ENCODE measurements at regions not wholly inside any gene's neighbourhood (a gene's known extent, or its start where the extent isn't known, plus 50 kb on each side); places are given as distances from the start of the nearest gene placed in this dataset.

DNA sequence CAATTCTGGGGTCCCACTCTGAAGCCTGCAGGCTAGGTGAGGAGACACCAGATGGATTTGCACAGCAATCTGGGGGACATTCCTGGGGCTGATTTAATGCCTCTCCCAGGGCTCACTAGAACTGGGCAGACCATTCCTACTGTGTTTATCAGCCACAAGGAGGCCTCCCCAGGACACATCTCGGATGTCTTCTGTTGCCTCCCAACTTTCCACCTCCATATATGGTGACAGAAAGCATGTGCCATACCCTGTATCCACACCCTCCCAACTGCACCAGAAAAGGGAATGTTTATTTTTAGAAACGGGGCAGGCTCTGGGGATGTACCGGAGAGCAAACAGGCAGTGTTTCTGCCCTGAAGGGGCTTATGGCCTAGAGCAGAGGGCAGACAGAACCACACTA is 181.8 kb downstream of the CSNK2A3 start:
- Mint-ChIP-seq H3K4me1 (ENCODE audit: low read depth) (peaks cover 5% of the 10 kb centered on the region), H3K9me3 (no peaks in the 10 kb centered on the region), H3K4me3 (no peak overlapping the region), H3K27ac (no peak overlapping the region), H3K27me3 (ENCODE audit: low read depth) (no peaks in the 10 kb centered on the region), H3K36me3 (ENCODE audit: low read depth) (no peaks in the 10 kb centered on the region)
- intact Hi-C loops (cut with micrococcal nuclease): no loop called here
- CTCF ChIA-PET: interaction anchor here (0.5 to 1.3 kb wide), 3 partner anchors 16 to 811 kb away, joined by 3 to 5 read pairs (median 3); no protein-coding TSS in a partner anchor
- no peak for DNase-seq

DNA sequence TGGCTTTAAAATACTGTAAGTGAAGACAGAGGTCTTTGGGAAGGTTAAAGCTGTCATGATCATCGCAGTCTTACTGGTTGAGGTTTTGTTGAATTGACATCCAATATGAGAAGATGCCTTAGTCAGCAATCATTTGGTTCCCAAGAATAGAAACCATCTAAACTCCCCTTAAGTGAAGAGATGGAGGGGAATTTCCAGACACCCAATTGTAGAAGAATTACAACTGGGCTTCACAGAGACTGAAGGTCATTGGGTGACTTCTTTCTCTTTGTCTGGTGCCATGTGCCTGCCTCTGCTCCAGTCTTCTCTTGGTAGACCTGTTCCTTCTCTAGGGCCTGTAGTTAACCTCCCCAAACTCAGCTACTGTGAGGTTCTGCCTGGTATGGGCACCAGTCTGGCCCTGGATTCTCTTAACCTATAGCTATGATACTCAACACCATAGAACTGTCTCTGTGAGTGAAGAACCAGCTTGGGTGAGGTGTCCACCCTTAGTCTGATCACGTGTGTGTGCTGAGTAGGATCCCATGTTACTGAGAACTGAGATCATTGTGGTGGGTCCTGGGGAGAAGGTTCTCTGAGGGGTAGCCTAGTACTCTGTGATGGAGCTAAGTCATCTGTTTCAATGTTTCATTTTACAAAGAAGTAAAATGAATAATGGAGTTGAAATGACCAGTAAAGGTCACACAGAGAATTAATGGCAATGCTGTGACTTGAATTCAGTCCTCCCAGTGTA is 182.5 kb downstream of the CSNK2A3 start:
- DNase-seq: no peak
- Mint-ChIP-seq H3K9me3 (no peaks in the 10 kb centered on the region), H3K36me3 (ENCODE audit: low read depth) (no peaks in the 10 kb centered on the region), H3K27ac (no peak overlapping the region), H3K4me1 (ENCODE audit: low read depth) (peaks cover 5% of the 10 kb centered on the region), H3K27me3 (ENCODE audit: low read depth) (no peaks in the 10 kb centered on the region), H3K4me3 (no peak overlapping the region)
- CTCF ChIA-PET: interaction anchor here (0.7 to 1.3 kb wide), 3 partner anchors 15 to 149 kb away, joined by 3 to 5 read pairs (median 3); no protein-coding TSS in a partner anchor
- intact Hi-C loops (cut with micrococcal nuclease): no loop called here

DNA sequence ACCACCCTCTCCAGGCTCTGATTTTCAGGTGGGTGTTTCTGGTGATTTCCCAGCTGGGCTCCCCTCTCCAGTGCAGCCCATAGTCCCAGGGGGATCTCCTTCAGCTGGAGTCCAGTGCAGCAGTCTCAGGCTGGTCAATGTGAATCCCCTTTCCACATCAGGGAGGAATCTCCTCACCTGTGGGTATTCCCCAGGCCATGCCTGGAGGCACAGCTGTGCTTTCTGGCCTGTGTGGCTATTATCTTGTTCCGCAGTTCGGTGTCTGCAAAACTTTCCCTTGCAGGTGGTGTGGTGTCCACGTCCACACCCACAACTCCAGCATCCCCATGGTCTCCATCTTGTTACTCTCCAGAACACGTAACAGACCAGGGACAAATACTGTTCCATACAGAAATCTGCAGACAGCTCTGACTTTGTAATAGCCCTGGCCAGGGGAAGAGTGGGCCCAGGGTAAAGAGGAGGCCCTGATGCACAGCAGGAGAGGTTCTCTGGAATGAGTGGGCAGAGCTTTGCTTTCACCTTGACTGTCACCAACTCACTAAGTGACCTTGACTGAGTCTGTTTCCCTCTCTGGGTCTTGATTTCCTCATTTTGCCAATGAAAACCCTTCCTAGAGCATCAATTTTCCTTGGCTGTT is 183.2 kb downstream of the CSNK2A3 start:
- intact Hi-C loops (cut with micrococcal nuclease): no loop called here
- Mint-ChIP-seq H3K36me3 (ENCODE audit: low read depth) (no peaks in the 10 kb centered on the region), H3K27ac (no peak overlapping the region), H3K27me3 (ENCODE audit: low read depth) (no peaks in the 10 kb centered on the region), H3K4me3 (no peak overlapping the region), H3K4me1 (ENCODE audit: low read depth) (peaks cover 5% of the 10 kb centered on the region), H3K9me3 (no peaks in the 10 kb centered on the region)
- CTCF ChIA-PET: interaction anchor here (1.3 kb wide), 2 partner anchors 132 to 148 kb away, joined by 3 to 5 read pairs; no protein-coding TSS in a partner anchor
- DNase-seq: no peak

DNA sequence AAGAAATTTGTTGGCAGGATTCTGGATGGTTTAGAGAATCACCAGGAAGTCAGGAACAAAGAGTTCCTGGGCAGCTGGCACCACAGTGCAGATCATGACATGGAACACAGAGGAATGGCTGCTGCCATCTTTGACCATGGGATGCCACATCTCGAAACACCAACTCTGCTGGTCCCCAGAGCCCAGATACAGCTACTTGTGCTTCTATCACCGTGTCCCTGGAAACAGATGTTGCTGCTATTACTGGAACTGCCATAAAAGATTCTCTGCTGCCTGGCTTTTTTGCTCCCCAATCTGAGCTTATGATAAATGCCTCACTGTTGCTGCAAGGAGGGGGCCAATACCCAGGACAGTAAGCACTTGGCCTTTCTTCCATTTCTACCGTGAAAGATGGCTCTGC is 185.2 kb downstream of the CSNK2A3 start:
- Mint-ChIP-seq H3K9me3 (no peaks in the 10 kb centered on the region), H3K36me3 (ENCODE audit: low read depth) (no peaks in the 10 kb centered on the region), H3K4me3 (no peak overlapping the region), H3K4me1 (ENCODE audit: low read depth) (peaks cover 5% of the 10 kb centered on the region), H3K27me3 (ENCODE audit: low read depth) (no peaks in the 10 kb centered on the region), H3K27ac (no peak overlapping the region)
- DNase-seq: no peak
- intact Hi-C loops (cut with micrococcal nuclease): no loop called here
- CTCF ChIA-PET: no interaction called here

DNA sequence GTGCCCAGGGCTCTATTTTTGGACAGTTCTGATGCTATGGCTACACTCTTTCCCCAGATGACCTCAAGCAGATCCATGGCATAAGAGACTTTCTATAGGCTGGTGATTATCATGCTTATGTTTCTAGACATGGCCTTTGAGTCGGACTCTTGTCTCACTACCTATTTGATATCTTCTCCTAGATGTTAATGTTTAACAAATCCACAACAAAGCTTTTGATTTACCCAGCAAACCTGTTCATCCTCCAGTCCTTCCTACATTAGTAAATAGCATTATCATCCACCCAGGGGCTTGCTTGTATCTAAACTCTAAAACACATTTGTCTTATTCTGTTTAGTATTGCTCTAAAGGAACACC is 188.7 kb downstream of the CSNK2A3 start:
- Mint-ChIP-seq H3K36me3 (ENCODE audit: low read depth) (no peaks in the 10 kb centered on the region), H3K9me3 (peaks cover 2% of the 10 kb centered on the region), H3K4me3 (no peak overlapping the region), H3K27me3 (ENCODE audit: low read depth) (no peaks in the 10 kb centered on the region), H3K4me1 (ENCODE audit: low read depth) (no peaks in the 10 kb centered on the region), H3K27ac (no peak overlapping the region)
- DNase-seq: no peak
- CTCF ChIA-PET: interaction anchor here (0.9 to 1.0 kb wide), 2 partner anchors 136 to 328 kb away, joined by 3 read pairs; no protein-coding TSS in a partner anchor
- intact Hi-C loops (cut with micrococcal nuclease): no loop called here

DNA sequence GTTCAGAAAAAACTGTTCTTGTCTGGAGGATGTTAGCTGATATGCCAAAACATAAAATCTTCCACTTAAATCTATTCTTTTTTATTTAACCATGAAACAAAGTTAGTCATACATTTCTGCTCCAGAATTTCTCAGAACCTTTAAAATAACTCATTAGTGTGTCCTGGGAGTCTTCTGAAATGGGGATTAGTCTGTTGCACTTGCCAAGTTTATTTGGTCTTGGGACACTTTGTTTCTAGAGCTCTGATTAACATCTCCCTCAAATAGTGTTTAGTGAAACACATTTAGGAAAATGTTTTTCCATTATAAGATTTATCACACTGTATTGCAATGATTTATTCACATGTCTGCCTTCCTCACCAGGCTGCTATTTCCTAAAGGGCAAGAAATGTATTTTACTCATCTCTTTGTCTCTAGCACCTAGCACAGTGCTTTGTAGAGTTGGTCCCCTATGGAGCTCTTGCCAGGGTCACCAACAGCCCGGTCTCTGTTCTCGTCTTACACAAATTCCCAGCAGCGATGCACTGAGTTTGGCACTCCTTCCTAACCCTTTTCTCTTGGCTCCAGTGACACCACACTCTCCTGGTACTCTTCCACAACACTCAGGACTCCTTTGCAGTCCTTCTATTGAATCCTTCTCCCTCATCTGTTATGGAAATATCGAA is 189.2 kb downstream of the CSNK2A3 start:
- CTCF ChIA-PET: interaction anchor here (1.0 kb wide), 1 partner anchor 135 kb away, joined by 3 read pairs; no protein-coding TSS in a partner anchor

DNA sequence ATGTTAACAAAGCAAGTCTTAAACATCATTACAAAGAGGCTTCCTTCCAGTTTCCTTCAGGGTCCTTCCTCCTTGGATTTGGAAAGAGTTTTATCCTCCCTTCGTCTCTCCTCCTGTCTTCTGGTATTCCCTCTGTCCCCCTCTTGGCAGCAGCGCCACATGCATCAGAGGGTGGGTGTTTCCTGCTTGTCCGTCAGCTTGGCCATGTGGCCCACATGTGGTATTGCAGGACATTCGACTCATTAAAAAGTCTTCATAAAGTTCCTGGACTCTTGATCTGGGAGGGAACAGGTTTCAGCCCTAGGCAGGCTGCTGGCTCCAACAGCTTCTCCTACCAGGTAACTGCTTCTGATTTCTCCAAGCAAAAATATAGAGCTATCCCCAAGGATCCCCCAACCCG is 189.8 kb downstream of the CSNK2A3 start:
- intact Hi-C loops (cut with micrococcal nuclease): no loop called here
- CTCF ChIA-PET: interaction anchor here (1.0 kb wide), 1 partner anchor 135 kb away, joined by 3 read pairs; no protein-coding TSS in a partner anchor

More for the DNA sequence above, 189.2 kb downstream of the CSNK2A3 start:
- Mint-ChIP-seq H3K4me3 (no peak overlapping the region), H3K27ac (no peak overlapping the region), H3K36me3 (ENCODE audit: low read depth) (no peaks in the 10 kb centered on the region), H3K27me3 (ENCODE audit: low read depth) (no peaks in the 10 kb centered on the region), H3K4me1 (ENCODE audit: low read depth) (no peaks in the 10 kb centered on the region), H3K9me3 (peaks cover 2% of the 10 kb centered on the region)
- intact Hi-C loops (cut with micrococcal nuclease): no loop called here
- DNase-seq: no peak

DNA sequence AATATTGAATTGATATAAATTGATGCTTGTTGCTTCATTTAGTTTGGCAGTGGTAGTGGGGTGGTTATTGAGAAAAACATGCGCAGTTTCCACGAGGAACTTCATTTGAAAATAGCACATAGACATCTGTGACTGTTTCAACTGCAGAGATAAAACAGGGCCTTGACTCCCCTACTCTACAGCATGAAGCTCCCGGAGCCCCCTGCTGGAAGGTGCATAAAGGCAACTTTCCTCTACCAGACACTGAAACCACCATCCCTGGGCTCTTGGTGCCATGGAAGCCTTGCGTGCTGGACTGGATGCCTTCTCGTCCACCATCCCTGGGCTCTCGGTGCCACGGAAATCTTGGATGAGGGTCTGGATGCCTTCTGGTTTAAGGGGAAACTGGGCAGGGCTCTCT is 195.9 kb downstream of the CSNK2A3 start:
- Mint-ChIP-seq H3K4me1 (ENCODE audit: low read depth) (peaks cover 28% of the 10 kb centered on the region), H3K9me3 (peaks cover 2% of the 10 kb centered on the region), H3K27me3 (ENCODE audit: low read depth) (no peaks in the 10 kb centered on the region), H3K27ac (no peak overlapping the region), H3K36me3 (ENCODE audit: low read depth) (no peaks in the 10 kb centered on the region), H3K4me3 (no peak overlapping the region)
- CTCF ChIA-PET: interaction anchor here (0.6 to 6.8 kb wide), 7 partner anchors 9 to 367 kb away, joined by 3 to 37 read pairs (median 5); no protein-coding TSS in a partner anchor
- intact Hi-C loops (cut with micrococcal nuclease): loop anchor here (1.0 to 5.0 kb wide), 5 partner anchors 120 to 630 kb away; no protein-coding TSS in a partner anchor
- peak; percentile 66 for DNase-seq

More for the DNA sequence above, 189.8 kb downstream of the CSNK2A3 start:
- Mint-ChIP-seq H3K4me3 (no peak overlapping the region), H3K27me3 (ENCODE audit: low read depth) (no peaks in the 10 kb centered on the region), H3K4me1 (ENCODE audit: low read depth) (no peaks in the 10 kb centered on the region), H3K36me3 (ENCODE audit: low read depth) (no peaks in the 10 kb centered on the region), H3K27ac (no peak overlapping the region), H3K9me3 (peaks cover 2% of the 10 kb centered on the region)
- DNase-seq: no peak

DNA sequence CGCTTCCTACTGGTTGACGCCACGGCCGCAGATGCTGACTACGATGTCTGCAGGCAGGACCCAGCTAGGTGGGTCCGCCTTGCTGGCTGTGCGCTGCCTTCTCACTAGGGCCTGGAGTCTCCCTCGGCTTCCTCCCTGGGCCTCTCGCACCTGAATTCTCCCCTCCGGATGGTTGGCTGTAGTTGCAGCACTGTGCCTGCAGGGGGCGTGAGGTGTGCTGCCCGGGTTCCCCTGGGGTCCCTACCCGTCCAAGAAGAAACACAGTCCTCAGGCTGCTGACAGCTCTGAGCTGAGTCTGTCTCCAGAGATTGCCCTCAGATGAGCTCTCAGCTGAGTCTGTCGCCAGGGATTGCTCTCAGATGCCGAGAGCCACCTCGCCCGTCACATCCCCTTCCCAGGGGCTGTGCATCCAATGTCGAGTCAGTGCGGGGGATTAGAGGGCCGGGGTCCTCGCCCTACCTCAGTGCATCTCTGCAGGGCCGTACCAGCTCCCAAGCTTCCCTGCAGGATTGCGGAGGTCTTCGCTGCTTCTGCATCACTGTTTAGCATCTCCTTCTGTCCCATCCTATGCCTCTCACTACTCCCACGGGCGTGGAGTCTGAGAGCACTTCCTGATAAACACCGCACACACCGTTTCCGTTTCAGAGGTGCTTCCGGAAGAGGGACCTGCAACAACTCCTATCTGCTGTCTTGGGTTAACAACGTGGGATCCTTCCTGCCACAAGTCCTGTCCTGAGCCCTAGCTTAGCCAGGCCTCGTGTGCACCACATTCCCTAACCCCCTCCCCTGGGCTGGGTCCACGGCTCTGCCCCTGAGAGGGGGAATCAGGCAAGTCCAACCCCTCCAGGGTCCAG is 196.9 kb downstream of the CSNK2A3 start:
- intact Hi-C loops (cut with micrococcal nuclease): loop anchor here (5.0 kb wide), 3 partner anchors 224 to 631 kb away; no protein-coding TSS in a partner anchor
- Mint-ChIP-seq H3K4me3 (peak overlapping the region; percentile 54), H3K4me1 (ENCODE audit: low read depth) (peaks cover 28% of the 10 kb centered on the region), H3K36me3 (ENCODE audit: low read depth) (no peaks in the 10 kb centered on the region), H3K9me3 (peaks cover 2% of the 10 kb centered on the region), H3K27me3 (ENCODE audit: low read depth) (no peaks in the 10 kb centered on the region), H3K27ac (peak overlapping the region; percentile 70)
- DNase-seq: peak; percentile 69
- CTCF ChIA-PET: interaction anchor here (0.5 to 6.8 kb wide), 11 partner anchors 8 to 366 kb away, joined by 3 to 37 read pairs (median 5); no protein-coding TSS in a partner anchor

DNA sequence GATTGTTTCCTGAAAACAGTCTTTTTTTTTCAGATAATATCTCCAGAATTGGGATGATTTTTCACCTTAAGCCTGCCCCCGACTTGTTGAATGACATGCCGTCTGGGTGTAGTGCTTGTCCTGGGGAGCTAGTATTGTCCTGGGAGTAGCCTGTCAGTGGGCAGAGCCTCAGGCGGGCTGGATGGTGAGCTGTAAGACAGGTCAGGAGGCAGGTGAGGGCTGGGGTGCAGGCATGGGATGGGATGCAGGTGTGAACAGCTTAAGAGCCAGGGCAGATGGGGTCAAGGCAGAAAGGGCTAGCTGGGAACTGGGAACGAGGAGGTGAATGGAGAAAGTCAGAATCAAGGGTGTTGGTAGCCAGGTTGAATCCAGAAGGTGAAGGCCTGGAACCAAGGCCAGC is 200.2 kb downstream of the CSNK2A3 start:
- CTCF ChIA-PET: interaction anchor here (0.5 to 6.8 kb wide), 2 partner anchors 126 to 854 kb away, joined by 7 to 36 read pairs; no protein-coding TSS in a partner anchor
- peaks cover 61% of the 10 kb centered on the region for H3K4me1 Mint-ChIP-seq (ENCODE audit: low read depth)
- H3K27me3 Mint-ChIP-seq (ENCODE audit: low read depth): no peaks in the 10 kb centered on the region
- H3K36me3 Mint-ChIP-seq (ENCODE audit: low read depth): no peaks in the 10 kb centered on the region
- H3K9me3 Mint-ChIP-seq: no peaks in the 10 kb centered on the region
- H3K27ac Mint-ChIP-seq: no peak overlapping the region
- intact Hi-C loops (cut with micrococcal nuclease): loop anchor here (5.0 kb wide), 1 partner anchor 296 kb away; the partner anchor contains the start of gene ZBED5
- H3K4me3 Mint-ChIP-seq: no peak overlapping the region
- no peak for DNase-seq

DNA sequence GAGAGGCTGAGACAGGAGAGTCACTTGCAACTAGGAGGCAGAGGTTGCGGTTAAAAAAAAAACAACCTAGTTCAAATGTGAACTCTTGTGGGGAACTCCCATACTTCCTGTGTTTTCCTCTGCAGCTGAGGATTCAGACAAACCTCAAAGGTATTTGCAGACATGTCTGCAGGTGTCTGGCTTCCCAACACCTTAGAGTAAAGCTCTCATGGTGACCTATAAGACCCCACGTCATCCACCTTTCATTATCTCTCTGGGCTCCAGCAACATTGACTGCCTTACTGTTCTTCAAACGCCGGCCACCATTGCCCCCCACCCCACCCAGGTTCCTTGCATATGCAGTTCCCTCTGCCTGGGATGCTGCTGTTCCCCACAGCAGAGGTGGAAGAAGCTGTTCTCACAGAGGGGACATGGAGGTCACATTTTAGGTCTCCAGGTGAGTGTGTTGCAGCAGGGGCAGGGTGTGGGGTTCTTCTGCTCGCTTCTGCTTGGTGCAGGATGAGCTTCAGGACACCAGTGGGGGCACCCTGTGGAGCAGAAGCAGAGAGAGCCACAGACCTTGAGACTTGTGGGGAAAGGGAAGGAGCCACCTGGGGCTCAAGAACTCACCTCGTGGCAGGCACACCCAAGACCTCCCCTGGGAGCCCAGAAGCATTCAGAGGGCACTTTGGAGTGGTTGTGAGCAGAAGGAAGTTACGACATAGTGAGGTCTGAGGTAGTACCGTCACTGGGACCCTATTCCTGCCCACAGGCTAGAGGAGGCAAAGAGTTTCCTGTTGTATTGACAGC is 203.2 kb downstream of the CSNK2A3 start:
- no peaks in the 10 kb centered on the region for H3K36me3 Mint-ChIP-seq (ENCODE audit: low read depth)
- peaks cover 52% of the 10 kb centered on the region for H3K4me1 Mint-ChIP-seq (ENCODE audit: low read depth)
- CTCF ChIA-PET: interaction anchor here (1.0 to 1.9 kb wide), 5 partner anchors 10 to 215 kb away, joined by 3 to 8 read pairs (median 4); no protein-coding TSS in a partner anchor
- peak overlapping the region; percentile 63 for H3K4me3 Mint-ChIP-seq
- H3K27me3 Mint-ChIP-seq (ENCODE audit: low read depth): no peaks in the 10 kb centered on the region
- no peaks in the 10 kb centered on the region for H3K9me3 Mint-ChIP-seq
- DNase-seq: peak; percentile 50
- intact Hi-C loops (cut with micrococcal nuclease): loop anchor here (2.0 to 5.0 kb wide), 2 partner anchors 293 to 693 kb away; partner anchors contain the start of gene ZBED5
- peak overlapping the region; percentile 46 for H3K27ac Mint-ChIP-seq

All from activated naive CD4-positive, alpha-beta T cell treated with anti-CD3 and anti-CD28 coated beads for 36 hours (primary cell).